B cell (primary cell): ENCODE measurements at regions not wholly inside any gene's neighbourhood (a gene's known extent, or its start where the extent isn't known, plus 50 kb on each side); places are given as distances from the start of the nearest gene placed in this dataset.

ENCODE experiments used
- CTCF ChIP-seq: fragments of 200-600 bp; IDR thresholded peaks from one replicate; pipeline ENCODE4 v1.8.0; 2022; ENCODE audit warnings: antibody characterized with exemption, mild to moderate bottlenecking
- EZH2 ChIP-seq: IDR thresholded peaks from 2 replicates; pipeline ENCODE4 v1.6.1; 2012; ENCODE audit warnings: borderline replicate concordance, low read depth, mild to moderate bottlenecking, moderate library complexity, low read length; ENCODE audit not compliant: insufficient read depth, poor library complexity, severe bottlenecking

- TF ChIP-seq CTCF (no peak), EZH2 (no peak)
These were observed 53.7 kb upstream of the DYRK2 start for GRCh38 chr12:67594888-67595287.
